Thymus (tissue), 11 donors: ENCODE measurements at regions not wholly inside any gene's neighbourhood (a gene's known extent, or its start where the extent isn't known, plus 50 kb on each side); places are given as distances from the start of the nearest gene placed in this dataset.

ENCODE experiments used
- DNase-seq, 9 donors: peaks; one replicate each; pipeline ENCODE4 v3.0.0-alpha.2; 2013; ENCODE audit warnings: low spot score in 9 of 9, low read depth in 6 of 9, missing footprints in 1 of 9
- H3K27ac ChIP-seq, 2 donors: one replicate each; pipeline ENCODE4 v1.5.1; 2013; ENCODE audit warnings: control low read depth in 1 of 2, low read depth in 1 of 2, low read length in 1 of 2, mild to moderate bottlenecking in 1 of 2, moderate library complexity in 1 of 2
- H3K27me3 ChIP-seq, 2 donors: one replicate each; pipeline ENCODE4 v1.5.1; 2013; ENCODE audit warnings: low read length in 1 of 2; ENCODE audit not compliant: control insufficient read depth in 2 of 2, insufficient read depth in 1 of 2
- H3K36me3 ChIP-seq, 2 donors: one replicate each; pipeline ENCODE4 v1.5.1; 2013; ENCODE audit warnings: low read length in 1 of 2, mild to moderate bottlenecking in 1 of 2, moderate library complexity in 1 of 2; ENCODE audit not compliant: control insufficient read depth in 2 of 2, insufficient read depth in 2 of 2
- H3K4me1 ChIP-seq, 2 donors: one replicate each; pipeline ENCODE4 v1.5.1; 2013; ENCODE audit warnings: low read length in 2 of 2; ENCODE audit not compliant: control insufficient read depth in 2 of 2, insufficient read depth in 2 of 2
- H3K4me3 ChIP-seq, 2 donors: one replicate each; pipeline ENCODE4 v1.5.1; 2013; ENCODE audit warnings: low read length in 2 of 2, control low read depth in 1 of 2, mild to moderate bottlenecking in 1 of 2
- H3K9me3 ChIP-seq, 2 donors: one replicate each; pipeline ENCODE4 v1.5.1; 2013; ENCODE audit warnings: low read length in 1 of 2, mild to moderate bottlenecking in 1 of 2; ENCODE audit not compliant: control insufficient read depth in 2 of 2, insufficient read depth in 1 of 2
- WGBS: extraction: QIAGEN DNeasy Blood & Tissue Kit; methylation state at CpG from one replicate; pipeline ENCODE4 v1.1.7; 2013; 5-methylcytosine and 5-hydroxymethylcytosine counted together
- donor health status: healthy.

DNA sequence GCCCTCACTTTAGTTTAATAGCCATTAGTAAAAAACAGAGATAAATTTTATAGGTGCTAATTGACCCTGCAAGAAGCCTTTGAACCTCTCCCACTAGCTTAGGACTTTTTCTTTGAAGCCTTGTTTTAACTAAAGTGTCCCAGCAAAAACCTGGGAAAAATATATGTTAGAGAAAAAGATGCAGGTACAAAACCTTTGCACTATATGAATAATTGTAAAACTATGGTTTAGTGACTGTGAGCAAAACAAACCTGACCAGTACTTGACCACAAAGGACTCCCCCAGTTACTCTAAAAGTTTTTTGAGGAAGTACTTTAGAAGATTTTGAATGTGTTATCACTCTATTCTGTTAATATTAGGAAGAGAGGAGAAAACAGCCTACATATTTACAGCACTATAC lies 123.3 kb upstream of the TP63 start:
- H3K4me1 ChIP-seq, result no peaks in the 10 kb centered on the region
- H3K36me3 ChIP-seq, result no peaks in the 10 kb centered on the region
- DNase-seq, result no peak
- no peak overlapping the region for H3K27ac ChIP-seq
- H3K4me3 ChIP-seq, result no peak overlapping the region
- no peaks in the 10 kb centered on the region for H3K27me3 ChIP-seq
- H3K9me3 ChIP-seq, result no peaks in the 10 kb centered on the region

DNA sequence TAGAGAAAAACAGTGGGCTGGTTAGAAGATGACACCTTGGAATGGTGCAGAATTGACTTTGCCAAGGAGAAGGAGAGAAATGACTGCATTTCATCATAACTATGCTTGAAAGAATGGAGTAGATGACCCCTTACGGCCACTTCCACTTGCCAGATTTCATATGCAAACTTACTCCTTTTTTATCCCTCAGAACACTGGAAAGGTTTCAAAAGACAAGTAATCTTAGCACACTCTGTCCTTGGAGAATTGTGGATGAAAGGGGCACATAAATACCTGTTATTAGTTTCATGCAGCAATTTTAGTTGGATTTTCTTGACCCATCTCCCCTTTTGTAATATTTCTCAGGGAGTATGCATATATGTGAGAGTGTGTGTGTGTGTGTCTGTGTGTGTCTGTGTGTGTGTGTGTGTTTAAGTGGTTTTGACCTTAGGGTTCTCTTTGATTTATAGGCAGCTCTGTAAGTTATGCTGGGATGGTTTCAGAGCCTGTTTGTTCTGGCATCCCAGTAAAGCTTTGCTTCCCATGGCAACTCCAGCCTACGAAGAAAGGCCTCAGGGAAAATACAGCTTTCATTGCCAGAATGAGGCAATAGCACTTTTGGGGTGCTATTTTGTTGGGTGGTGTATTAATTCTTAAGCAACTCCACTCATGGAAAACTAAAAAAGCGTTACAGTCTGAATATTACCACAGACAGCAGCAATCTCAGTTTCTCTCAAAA lies 122.2 kb upstream of the TP63 start:
- no peak for DNase-seq
- H3K4me1 ChIP-seq, result no peaks in the 10 kb centered on the region
- H3K9me3 ChIP-seq, result no peaks in the 10 kb centered on the region
- no peak overlapping the region for H3K4me3 ChIP-seq
- no peaks in the 10 kb centered on the region for H3K27me3 ChIP-seq
- H3K36me3 ChIP-seq, result no peaks in the 10 kb centered on the region
- WGBS, result 94% methylated on average over 3 of the region's 3 CpGs
- H3K27ac ChIP-seq, result no peak overlapping the region

GRCh38 chr3:189512039-189512438 lies 119.2 kb upstream of the TP63 start:
- peak in 3 of 9 donors; percentile 5 to 35 (median 23) for DNase-seq
- no peak overlapping the region for H3K27ac ChIP-seq
- no peaks in the 10 kb centered on the region for H3K36me3 ChIP-seq
- no peaks in the 10 kb centered on the region for H3K4me1 ChIP-seq
- no peaks in the 10 kb centered on the region for H3K9me3 ChIP-seq
- WGBS, result 27% methylated on average over 1 of the region's 1 CpG
- no peak overlapping the region for H3K4me3 ChIP-seq
- H3K27me3 ChIP-seq, result no peaks in the 10 kb centered on the region

DNA sequence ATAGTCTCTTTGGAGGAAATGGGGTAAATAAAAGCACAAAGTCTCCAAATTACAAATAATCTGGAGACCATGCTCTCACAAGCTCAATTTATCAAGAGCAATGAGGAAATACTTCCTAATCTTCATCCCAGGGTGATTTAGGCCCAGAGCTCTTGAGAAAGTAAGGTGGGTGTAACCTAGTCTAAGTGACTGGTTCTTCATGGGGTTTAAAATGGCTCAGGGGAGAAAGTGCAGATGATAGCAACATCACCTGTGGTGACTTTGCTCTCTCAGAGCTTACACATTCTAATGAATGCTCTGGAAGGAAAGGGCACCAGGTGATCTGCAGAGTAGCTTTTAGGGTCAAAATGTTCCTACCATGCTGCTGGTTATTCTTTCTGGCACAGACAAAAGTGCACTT lies 118.4 kb upstream of the TP63 start:
- Histone ChIP-seq H3K27ac (no peak overlapping the region), H3K4me3 (no peak overlapping the region), H3K4me1 (no peaks in the 10 kb centered on the region), H3K9me3 (peaks cover 0 to 7% of the 10 kb centered on the region in 2 donors), H3K36me3 (no peaks in the 10 kb centered on the region), H3K27me3 (no peaks in the 10 kb centered on the region)
- DNase-seq, result no peak

DNA sequence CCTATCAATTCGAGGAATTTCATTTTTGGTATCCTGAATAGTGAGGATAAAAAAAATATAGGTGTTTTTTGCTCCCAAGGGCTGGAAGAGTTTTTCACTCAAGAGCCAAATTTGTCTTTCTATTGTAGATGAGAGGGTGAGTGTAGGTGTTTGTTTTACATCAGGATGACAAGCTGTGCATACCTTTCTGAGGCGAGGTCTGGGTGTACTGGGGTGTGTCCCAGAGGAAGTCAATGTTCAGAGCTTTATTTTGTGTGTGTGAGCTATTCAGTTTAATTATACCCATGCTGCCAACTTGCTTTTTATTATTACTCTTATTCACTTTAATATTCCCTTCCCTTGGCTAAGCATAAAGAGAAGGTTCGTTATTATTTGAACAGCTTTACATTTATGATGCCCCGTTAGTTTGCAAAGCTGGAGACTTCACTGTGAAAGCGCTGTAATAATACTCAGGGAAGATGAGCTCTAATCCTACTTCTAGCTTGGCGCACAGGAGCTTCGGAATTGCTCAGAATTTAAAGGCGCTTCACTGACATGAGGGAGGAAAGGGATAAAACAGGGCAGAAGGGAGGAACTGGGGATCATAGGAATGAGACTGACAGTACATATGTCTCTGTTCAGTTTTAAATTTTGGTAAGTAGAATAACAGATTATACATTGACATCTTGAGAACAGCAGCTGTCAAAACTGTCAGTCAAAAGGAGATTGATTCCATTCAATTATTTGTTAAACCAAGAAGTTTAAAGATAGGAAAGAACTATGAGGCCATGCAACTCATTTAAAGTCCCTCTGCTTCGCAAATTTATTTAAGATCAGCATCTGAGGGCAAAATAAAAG lies 117.7 kb upstream of the TP63 start:
- Histone ChIP-seq H3K36me3 (no peaks in the 10 kb centered on the region), H3K4me1 (no peaks in the 10 kb centered on the region), H3K9me3 (peaks cover 0 to 9% of the 10 kb centered on the region in 2 donors), H3K27me3 (no peaks in the 10 kb centered on the region), H3K4me3 (no peak overlapping the region), H3K27ac (no peak overlapping the region)
- DNase-seq, result no peak
- WGBS, result 86% methylated on average over 9 of the region's 9 CpGs

DNA sequence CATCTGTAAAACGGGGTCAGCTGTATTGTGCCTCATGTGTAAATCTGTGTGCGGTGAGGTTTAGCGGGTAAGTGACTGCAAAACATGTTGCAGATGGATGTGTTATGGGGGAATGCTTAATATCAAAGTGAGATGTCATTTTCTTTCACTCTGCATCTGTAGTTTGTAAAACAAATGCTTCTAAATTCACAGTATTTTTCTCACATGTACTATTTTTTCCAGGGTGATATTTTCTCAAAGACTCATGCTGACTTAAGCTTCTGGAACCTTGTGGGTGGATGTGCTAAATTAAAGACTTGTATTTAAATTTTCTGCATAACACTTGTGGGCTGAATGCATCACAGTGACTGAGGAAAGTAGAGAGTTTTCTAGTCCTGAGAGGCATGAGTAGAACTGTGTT lies 115.2 kb upstream of the TP63 start:
- no peaks in the 10 kb centered on the region for H3K27me3 ChIP-seq
- 92% methylated on average over 3 of the region's 3 CpGs for WGBS
- no peaks in the 10 kb centered on the region for H3K36me3 ChIP-seq
- H3K9me3 ChIP-seq, result peaks cover 0 to 9% of the 10 kb centered on the region in 2 donors
- H3K4me1 ChIP-seq, result no peaks in the 10 kb centered on the region
- no peak overlapping the region for H3K4me3 ChIP-seq
- H3K27ac ChIP-seq, result no peak overlapping the region
- no peak for DNase-seq

GRCh38 chr3:189517981-189518380 lies 113.2 kb upstream of the TP63 start:
- Histone ChIP-seq H3K4me1 (no peaks in the 10 kb centered on the region), H3K27ac (no peak overlapping the region), H3K27me3 (no peaks in the 10 kb centered on the region), H3K36me3 (no peaks in the 10 kb centered on the region), H3K9me3 (peaks cover 0 to 9% of the 10 kb centered on the region in 2 donors), H3K4me3 (no peak overlapping the region)
- whole genome bisulfite sequencing, result 95% methylated on average over 1 of the region's 1 CpG
- no peak for DNase-seq

DNA sequence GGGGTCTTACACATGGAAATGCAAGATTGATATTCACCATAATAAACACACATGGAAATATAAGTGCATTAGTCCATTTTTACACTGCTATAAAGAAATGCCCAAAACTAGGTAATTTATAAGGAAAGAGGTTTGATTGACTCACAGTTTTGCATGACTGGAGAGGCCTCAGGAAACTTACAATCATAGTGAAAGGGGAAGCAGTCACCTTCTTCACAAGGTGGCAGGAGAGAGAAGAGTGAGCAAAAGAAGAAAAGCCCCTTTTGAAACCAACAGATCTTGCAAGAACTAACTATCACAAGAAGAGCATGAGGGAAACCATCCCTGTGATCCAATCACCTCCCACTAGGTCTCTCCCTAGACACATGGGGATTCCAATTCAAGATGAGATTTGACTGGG lies 111.7 kb upstream of the TP63 start:
- H3K27ac ChIP-seq, result no peak overlapping the region
- peaks cover 0 to 9% of the 10 kb centered on the region in 2 donors for H3K9me3 ChIP-seq
- H3K36me3 ChIP-seq, result no peaks in the 10 kb centered on the region
- H3K4me1 ChIP-seq, result no peaks in the 10 kb centered on the region
- DNase-seq, result no peak
- no peaks in the 10 kb centered on the region for H3K27me3 ChIP-seq
- H3K4me3 ChIP-seq, result no peak overlapping the region

DNA sequence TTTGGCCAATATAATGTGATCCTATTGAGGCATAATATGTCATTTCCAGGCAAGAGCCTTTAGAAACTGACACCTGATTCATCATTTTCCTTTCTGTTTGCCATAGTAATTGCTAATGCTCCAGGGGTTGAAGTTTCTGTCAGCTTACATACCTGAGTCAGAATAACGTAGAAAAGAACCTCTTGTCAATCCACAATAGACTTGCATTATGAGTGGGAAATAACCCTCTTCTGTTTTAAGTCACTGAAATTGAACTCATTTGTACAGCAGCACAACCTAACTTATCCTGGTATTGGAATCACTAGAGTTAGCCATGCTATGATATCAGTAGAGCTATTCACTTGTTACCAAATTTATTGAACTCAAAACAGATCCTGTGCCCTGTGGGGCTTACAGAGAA lies 101.7 kb upstream of the TP63 start:
- H3K9me3 ChIP-seq, result no peaks in the 10 kb centered on the region
- H3K27ac ChIP-seq, result no peak overlapping the region
- H3K4me1 ChIP-seq, result no peaks in the 10 kb centered on the region
- H3K4me3 ChIP-seq, result no peak overlapping the region
- no peaks in the 10 kb centered on the region for H3K27me3 ChIP-seq
- 95% methylated on average over 1 of the region's 1 CpG for WGBS
- no peaks in the 10 kb centered on the region for H3K36me3 ChIP-seq
- DNase-seq, result no peak
